Right atrium auricular region (tissue), 2 donors: ENCODE measurements at regions not wholly inside any gene's neighbourhood (a gene's known extent, or its start where the extent isn't known, plus 50 kb on each side); places are given as distances from the start of the nearest gene placed in this dataset.
"Not testable (repeated sequence)": the region's sequence is repeated elsewhere in the genome, so short reads cannot be mapped to it uniquely, and the experiment has no call there.

Source experiments
- DNase-seq: peaks from one replicate; pipeline ENCODE4 v3.0.0-alpha.2; 2019; ENCODE audit warnings: low spot score
- H3K27ac ChIP-seq, 2 donors: fragments of 200-600 bp; sonication (generic); 1 replicate in 1 of 2; 2 replicates in 1 of 2; pipeline ENCODE4 v1.5.1; 2016 to 2019
- H3K27me3 ChIP-seq, 2 donors: fragments of 200-600 bp; sonication (generic); one replicate each; pipeline versions ENCODE4 v1.5.1 to v1.6.0; 2017 to 2019
- H3K36me3 ChIP-seq: fragments of 200-600 bp; sonication (generic); one replicate; pipeline ENCODE4 v1.5.1; 2016
- H3K4me1 ChIP-seq, 2 donors: fragments of 200-600 bp; sonication (generic); one replicate each; pipeline versions ENCODE4 v1.5.1 to v1.6.0; 2017 to 2019
- H3K4me3 ChIP-seq, 2 donors: fragments of 200-600 bp; sonication (generic); 1 replicate in 1 of 2; 2 replicates in 1 of 2; pipeline ENCODE4 v1.5.1; 2017 to 2019; ENCODE audit warnings: mild to moderate bottlenecking in 1 of 2, moderate library complexity in 1 of 2
- H3K9me3 ChIP-seq, 2 donors: fragments of 200-600 bp; sonication (generic); one replicate each; pipeline ENCODE4 v1.5.1; 2019
- CTCF ChIP-seq, 2 donors: fragments of 200-600 bp; sonication (generic); IDR thresholded peaks; one replicate each; pipeline ENCODE4 v1.5.1; 2019; ENCODE audit warnings: antibody characterized with exemption in 2 of 2

DNA sequence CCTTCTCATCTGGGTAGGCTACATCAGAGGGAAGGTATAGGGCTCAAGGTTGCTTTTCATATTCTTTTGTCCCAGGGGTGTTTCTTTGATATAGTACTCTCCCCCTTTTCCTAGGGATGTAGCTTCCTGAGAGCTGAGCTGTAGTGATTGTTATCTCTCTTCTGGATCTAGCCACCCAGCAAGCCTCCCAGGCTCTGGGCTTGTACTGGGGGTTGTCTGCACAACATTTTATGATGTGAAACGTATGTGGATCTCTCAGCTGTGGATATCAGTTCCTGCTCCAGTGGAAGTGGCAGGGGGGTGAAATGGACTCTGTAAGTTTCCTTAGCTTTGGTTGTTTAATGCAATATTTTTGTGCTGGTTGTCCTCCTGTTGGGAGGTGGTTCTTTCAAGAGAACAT lies 437.3 kb upstream of the SYNCRIP start:
- H3K4me3 ChIP-seq = no peak overlapping the region
- H3K36me3 ChIP-seq = no peaks in the 10 kb centered on the region
- H3K27ac ChIP-seq = no peak overlapping the region
- no peaks in the 10 kb centered on the region for H3K27me3 ChIP-seq
- DNase-seq = no peak
- no peaks in the 10 kb centered on the region for H3K4me1 ChIP-seq
- TF ChIP-seq CTCF (IDR thresholded peaks at IDR 0.05) = no peak
- H3K9me3 ChIP-seq = no peaks in the 10 kb centered on the region

GRCh38 chr6:86070151-86070550 lies 427.5 kb upstream of the SYNCRIP start:
- no peak for TF ChIP-seq CTCF (IDR thresholded peaks at IDR 0.05)
- Histone ChIP-seq H3K27me3 (no peaks in the 10 kb centered on the region), H3K4me3 (no peak overlapping the region), H3K9me3 (no peaks in the 10 kb centered on the region), H3K4me1 (no peaks in the 10 kb centered on the region), H3K27ac (no peak overlapping the region), H3K36me3 (no peaks in the 10 kb centered on the region)
- DNase-seq = no peak

DNA sequence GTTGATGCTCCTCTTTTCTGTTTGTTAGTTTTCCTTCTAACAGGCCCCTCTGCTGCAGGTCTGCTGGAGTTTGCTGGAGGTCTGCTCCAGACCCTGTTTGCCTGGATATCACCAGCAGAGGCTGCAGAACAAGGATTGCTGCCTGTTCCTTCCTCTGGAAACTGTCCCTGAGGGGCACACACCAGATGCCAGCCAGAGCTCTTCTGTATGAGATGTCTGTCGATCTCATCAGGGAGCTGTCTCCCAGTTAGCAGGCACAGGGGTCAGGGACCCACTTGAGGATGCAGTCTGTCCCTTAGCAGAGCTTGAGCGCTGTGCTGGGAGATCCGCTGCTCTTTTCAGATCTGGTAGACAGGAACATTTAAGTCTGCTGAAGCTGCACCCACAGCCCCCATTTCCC lies 422.3 kb upstream of the SYNCRIP start:
- H3K27ac ChIP-seq, H3K36me3 ChIP-seq, H3K27me3 ChIP-seq: not testable (repeated sequence)

DNA sequence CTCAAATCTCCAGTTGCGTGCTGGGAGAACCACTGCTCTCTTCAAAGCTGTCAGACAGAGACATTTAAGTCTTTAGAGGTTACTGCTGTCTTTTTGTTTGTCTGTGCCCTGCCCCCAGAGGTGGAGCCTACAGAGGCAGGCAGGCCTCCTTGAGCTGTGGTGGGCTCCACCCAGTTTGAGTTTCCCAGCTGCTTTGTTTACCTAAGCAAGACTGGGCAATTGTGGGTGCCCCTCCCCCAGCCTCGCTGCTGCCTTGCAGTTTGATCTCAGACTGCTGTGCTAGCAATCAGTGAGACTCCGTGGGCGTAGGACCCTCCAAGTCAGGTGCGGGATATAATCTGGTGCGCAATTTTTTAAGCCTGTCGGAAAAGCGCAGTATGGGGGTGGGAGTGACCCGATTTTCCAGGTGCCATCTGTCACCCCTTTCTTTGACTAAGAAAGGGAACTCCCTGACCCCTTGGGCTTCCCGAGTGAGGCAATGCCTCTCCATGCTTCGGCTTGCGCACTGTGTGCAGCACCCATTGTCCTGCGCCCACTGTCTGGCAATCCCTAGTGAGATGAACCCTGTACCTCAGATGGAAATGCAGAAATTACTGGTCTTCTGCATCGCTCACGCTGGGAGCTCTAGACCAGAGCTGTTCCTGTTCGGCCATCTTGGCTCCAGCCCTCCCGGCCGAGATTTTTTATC lies 414.8 kb upstream of the SYNCRIP start:
- H3K4me3 ChIP-seq, H3K4me1 ChIP-seq, H3K36me3 ChIP-seq, H3K27ac ChIP-seq, H3K9me3 ChIP-seq, H3K27me3 ChIP-seq, DNase-seq: not testable (repeated sequence)

More for the DNA sequence above, 422.3 kb upstream of the SYNCRIP start:
- H3K4me3 ChIP-seq, DNase-seq, H3K9me3 ChIP-seq, H3K4me1 ChIP-seq: not testable (repeated sequence)

GRCh38 chr6:86045038-86045437 lies 402.4 kb upstream of the SYNCRIP start:
- Histone ChIP-seq H3K27ac (no peak overlapping the region), H3K4me3 (no peak overlapping the region), H3K27me3 (no peaks in the 10 kb centered on the region), H3K4me1 (no peaks in the 10 kb centered on the region), H3K9me3 (peaks cover 0 to 16% of the 10 kb centered on the region in 2 donors), H3K36me3 (no peaks in the 10 kb centered on the region)
- no peak for DNase-seq
- TF ChIP-seq CTCF (IDR thresholded peaks at IDR 0.05) = no peak

DNA sequence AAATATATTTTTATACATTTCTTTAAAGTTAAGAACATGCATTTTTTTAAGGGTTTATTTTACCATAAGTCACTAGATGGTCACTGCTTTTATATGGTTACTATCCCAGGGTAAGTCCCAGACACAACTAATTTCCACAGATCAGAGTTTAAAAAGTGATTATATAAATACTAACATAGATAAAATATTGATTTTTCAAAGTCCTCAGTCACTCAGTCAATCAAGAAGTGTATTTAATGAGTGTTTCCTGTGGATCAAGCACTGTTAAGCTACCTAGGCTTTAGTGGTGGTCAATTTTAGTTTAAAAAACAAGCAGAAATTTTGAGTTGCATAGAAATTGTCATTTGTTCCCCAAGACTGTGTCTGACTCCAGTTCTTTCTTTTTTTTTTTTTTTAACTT lies 399.5 kb upstream of the SYNCRIP start:
- no peak for TF ChIP-seq CTCF (IDR thresholded peaks at IDR 0.05)
- Histone ChIP-seq H3K4me3 (no peak overlapping the region), H3K9me3 (peaks cover 0 to 15% of the 10 kb centered on the region in 2 donors), H3K4me1 (no peaks in the 10 kb centered on the region), H3K27me3 (no peaks in the 10 kb centered on the region), H3K36me3 (no peaks in the 10 kb centered on the region), H3K27ac (no peak overlapping the region)
- DNase-seq = no peak

- DNase-seq = no peak
- H3K4me3 ChIP-seq = no peak overlapping the region
- no peak overlapping the region for H3K27ac ChIP-seq
- TF ChIP-seq CTCF (IDR thresholded peaks at IDR 0.05) = no peak
- no peaks in the 10 kb centered on the region for H3K36me3 ChIP-seq
- no peaks in the 10 kb centered on the region for H3K27me3 ChIP-seq
- H3K4me1 ChIP-seq = no peaks in the 10 kb centered on the region
- H3K9me3 ChIP-seq = no peaks in the 10 kb centered on the region
Measured at GRCh38 chr6:86031713-86032112, 389.0 kb upstream of the SYNCRIP start.
